Tibial nerve (tissue), 4 donors: ENCODE measurements at regions not wholly inside any gene's neighbourhood (a gene's known extent, or its start where the extent isn't known, plus 50 kb on each side); places are given as distances from the start of the nearest gene placed in this dataset.

Experiments used
- CTCF ChIP-seq, 5 experiments: fragments of 200-600 bp in 3 of 5; fragments of 450-650 bp in 2 of 5; sonication (generic) in 3 of 5; IDR thresholded peaks; one replicate each; pipeline ENCODE4 v1.5.1; 2016 to 2019; ENCODE audit warnings: antibody characterized with exemption in 5 of 5, mild to moderate bottlenecking in 3 of 5, moderate library complexity in 2 of 5
- EP300 ChIP-seq, 2 donors: sonication (generic); formaldehyde crosslinking; IDR thresholded peaks; one replicate each; pipeline ENCODE4 v1.6.1; 2017; ENCODE audit warnings: antibody characterized with exemption in 2 of 2, mild to moderate bottlenecking in 1 of 2
- POLR2A ChIP-seq, 2 donors: fragments of 450-650 bp; IDR thresholded peaks; one replicate each; pipeline ENCODE4 v1.6.1; 2017; ENCODE audit warnings: antibody characterized with exemption in 2 of 2, mild to moderate bottlenecking in 2 of 2, moderate library complexity in 2 of 2

- TF ChIP-seq CTCF (IDR thresholded peaks at IDR 0.05) = no peak
- TF ChIP-seq POLR2A (IDR thresholded peaks at IDR 0.05) = no peak
- TF ChIP-seq EP300 (IDR thresholded peaks at IDR 0.05) = no peak
Observed at GRCh38 chr11:45075952-45076351, 70.5 kb upstream of the PRDM11 start.
